ENCODE measurements at regions not wholly inside any gene's neighbourhood (a gene's known extent, or its start where the extent isn't known, plus 50 kb on each side); places are given as distances from the start of the nearest gene placed in this dataset.

DNA sequence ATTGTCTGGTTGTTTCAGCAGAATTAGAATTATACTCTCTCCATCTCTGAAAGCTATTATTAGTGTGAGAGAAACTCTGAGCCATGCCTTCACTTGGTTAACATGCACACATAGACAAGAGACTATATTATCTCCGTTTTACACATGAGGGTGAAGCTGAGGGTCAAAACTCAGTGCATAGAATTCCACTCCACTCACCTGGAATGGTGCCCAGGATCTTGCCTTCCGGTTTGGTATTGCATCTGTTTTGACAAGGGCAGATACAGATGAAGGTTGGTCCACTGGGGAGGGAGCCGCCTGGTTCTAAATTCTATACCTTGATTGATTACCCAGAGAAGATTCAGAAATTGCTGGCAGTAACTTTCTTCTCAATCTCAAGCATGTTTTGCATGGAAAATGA, 149.5 kb upstream of the PELI2 start:
- ChIA-PET POLR2A (no interaction called here), CTCF (interaction anchor here (0.6 kb wide), 1 partner anchor 1637 kb away, joined by 3 read pairs; no protein-coding TSS in a partner anchor)
- no peak for DNase-seq (ENCODE audit: extremely low spot score)
- no peak for TF ChIP-seq BHLHE40 (IDR thresholded peaks at IDR 0.05; ENCODE audit: borderline replicate concordance)
- TF ChIP-seq SP1 (IDR thresholded peaks at IDR 0.05) = no peak
- TF ChIP-seq FOXM1 (IDR thresholded peaks at IDR 0.05; ENCODE audit: borderline replicate concordance) = no peak
- TF ChIP-seq FOXA1 (IDR thresholded peaks at IDR 0.05) = no peak
- no peak for TF ChIP-seq ZNF384 (IDR thresholded peaks at IDR 0.05)
- no peak for TF ChIP-seq FOXK2 (IDR thresholded peaks at IDR 0.05)

DNA sequence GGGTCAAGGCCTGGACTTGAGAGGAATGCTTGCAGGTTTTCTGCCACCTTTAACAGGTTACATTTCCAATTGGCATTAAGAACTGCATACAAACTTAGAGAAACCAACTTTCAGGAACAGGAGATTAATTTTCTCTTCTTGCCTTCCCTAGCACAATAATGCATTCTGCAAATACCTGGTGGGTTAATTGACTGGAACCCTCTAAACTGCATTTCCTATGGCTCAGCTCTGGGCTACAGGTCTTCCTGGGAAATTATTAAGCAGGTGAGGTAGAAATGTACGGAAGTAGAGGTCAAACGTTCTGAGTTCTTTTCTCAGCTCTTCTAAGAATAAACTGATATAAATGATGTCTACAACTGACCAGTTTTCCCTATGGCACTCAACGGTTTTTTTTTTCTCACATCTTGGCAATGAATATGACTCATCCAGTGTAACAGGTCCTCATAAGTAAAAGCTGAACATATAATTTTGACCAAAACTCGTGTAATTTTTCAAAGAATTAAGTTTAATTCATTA, 144.9 kb upstream of the PELI2 start:
- POLR2A ChIA-PET = no interaction called here
- no peak for DNase-seq (ENCODE audit: extremely low spot score)
- TF ChIP-seq ELF4 (IDR thresholded peaks at IDR 0.05) (no peak), FOXK2 (IDR thresholded peaks at IDR 0.05) (no peak), HDGF (IDR thresholded peaks at IDR 0.05; ENCODE audit: borderline replicate concordance) (no peak), SUZ12 (IDR thresholded peaks at IDR 0.05) (no peak), SP1 (IDR thresholded peaks at IDR 0.05) (no peak), TARDBP (IDR thresholded peaks at IDR 0.05) (no peak), FOXA1 (IDR thresholded peaks at IDR 0.05) (no peak), BHLHE40 (IDR thresholded peaks at IDR 0.05; ENCODE audit: borderline replicate concordance) (no peak), LEF1 (IDR thresholded peaks at IDR 0.05; ENCODE audit: borderline replicate concordance) (no peak), CTBP1 (IDR thresholded peaks at IDR 0.05; ENCODE audit: borderline replicate concordance) (no peak), L3MBTL2 (conservative IDR thresholded peaks at IDR 0.05) (no peak), FOXM1 (IDR thresholded peaks at IDR 0.05; ENCODE audit: borderline replicate concordance) (no peak), NFRKB (IDR thresholded peaks at IDR 0.05) (no peak), ZNF384 (IDR thresholded peaks at IDR 0.05) (no peak), ARNT (IDR thresholded peaks at IDR 0.05) (no peak)
- TF ChIP-seq, protein P1, sequence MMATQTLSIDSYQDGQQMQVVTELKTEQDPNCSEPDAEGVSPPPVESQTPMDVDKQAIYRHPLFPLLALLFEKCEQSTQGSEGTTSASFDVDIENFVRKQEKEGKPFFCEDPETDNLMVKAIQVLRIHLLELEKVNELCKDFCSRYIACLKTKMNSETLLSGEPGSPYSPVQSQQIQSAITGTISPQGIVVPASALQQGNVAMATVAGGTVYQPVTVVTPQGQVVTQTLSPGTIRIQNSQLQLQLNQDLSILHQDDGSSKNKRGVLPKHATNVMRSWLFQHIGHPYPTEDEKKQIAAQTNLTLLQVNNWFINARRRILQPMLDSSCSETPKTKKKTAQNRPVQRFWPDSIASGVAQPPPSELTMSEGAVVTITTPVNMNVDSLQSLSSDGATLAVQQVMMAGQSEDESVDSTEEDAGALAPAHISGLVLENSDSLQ (IDR thresholded peaks at IDR 0.05) = no peak
- CTCF ChIA-PET = no interaction called here

- TF ChIP-seq NFRKB (IDR thresholded peaks at IDR 0.05) (no peak), ZNF384 (IDR thresholded peaks at IDR 0.05) (no peak), LEF1 (IDR thresholded peaks at IDR 0.05; ENCODE audit: borderline replicate concordance) (no peak), FOXM1 (IDR thresholded peaks at IDR 0.05; ENCODE audit: borderline replicate concordance) (no peak), TARDBP (IDR thresholded peaks at IDR 0.05) (no peak), ARNT (IDR thresholded peaks at IDR 0.05) (no peak), FOXK2 (IDR thresholded peaks at IDR 0.05) (no peak), SP1 (IDR thresholded peaks at IDR 0.05) (no peak), ELF4 (IDR thresholded peaks at IDR 0.05) (no peak), FOXA1 (IDR thresholded peaks at IDR 0.05) (no peak), CTBP1 (IDR thresholded peaks at IDR 0.05; ENCODE audit: borderline replicate concordance) (no peak), SUZ12 (IDR thresholded peaks at IDR 0.05) (no peak), BHLHE40 (IDR thresholded peaks at IDR 0.05; ENCODE audit: borderline replicate concordance) (no peak), L3MBTL2 (conservative IDR thresholded peaks at IDR 0.05) (no peak)
- TF ChIP-seq, protein P1 (IDR thresholded peaks at IDR 0.05) = no peak
- CTCF ChIA-PET = no interaction called here
- DNase-seq (ENCODE audit: extremely low spot score) = no peak
- POLR2A ChIA-PET = no interaction called here
Observed at GRCh38 chr14:55973911-55974630, 144.1 kb upstream of the PELI2 start.

- ChIA-PET POLR2A (no interaction called here), CTCF (no interaction called here)
- DNase-seq (ENCODE audit: extremely low spot score) = no peak
- TF ChIP-seq, protein P1 (IDR thresholded peaks at IDR 0.05) = no peak
- TF ChIP-seq LEF1 (IDR thresholded peaks at IDR 0.05; ENCODE audit: borderline replicate concordance) (no peak), CTBP1 (IDR thresholded peaks at IDR 0.05; ENCODE audit: borderline replicate concordance) (no peak), BHLHE40 (IDR thresholded peaks at IDR 0.05; ENCODE audit: borderline replicate concordance) (no peak), ZNF384 (IDR thresholded peaks at IDR 0.05) (no peak), HDGF (IDR thresholded peaks at IDR 0.05; ENCODE audit: borderline replicate concordance) (no peak), SP1 (IDR thresholded peaks at IDR 0.05) (no peak), SUZ12 (IDR thresholded peaks at IDR 0.05) (no peak), ARNT (IDR thresholded peaks at IDR 0.05) (no peak), ELF4 (IDR thresholded peaks at IDR 0.05) (no peak), FOXA1 (IDR thresholded peaks at IDR 0.05) (no peak), TARDBP (IDR thresholded peaks at IDR 0.05) (no peak), FOXK2 (IDR thresholded peaks at IDR 0.05) (no peak), NFRKB (IDR thresholded peaks at IDR 0.05) (no peak)
Observed at GRCh38 chr14:55975281-55975910, 142.8 kb upstream of the PELI2 start.

DNA sequence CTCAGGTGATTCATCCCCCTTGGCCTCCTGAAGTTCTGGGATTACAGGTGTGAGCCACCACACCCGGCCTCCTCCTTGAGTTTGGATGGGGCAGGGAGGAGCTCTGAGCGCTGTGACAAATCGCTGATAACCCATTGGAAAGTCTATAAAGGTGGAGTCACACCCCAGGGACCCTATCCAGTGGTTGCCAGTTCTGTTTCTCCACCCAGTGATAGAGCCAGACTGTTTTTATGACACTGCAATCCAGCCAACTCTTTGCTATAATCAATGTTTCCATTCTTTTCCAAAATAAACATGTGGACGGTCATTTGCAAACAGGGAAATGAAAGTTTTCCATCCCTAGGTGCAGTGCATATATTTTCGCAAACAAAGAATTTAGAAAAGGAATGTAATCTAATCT, 142.0 kb upstream of the PELI2 start:
- DNase-seq (ENCODE audit: extremely low spot score) = no peak
- TF ChIP-seq FOXM1 (IDR thresholded peaks at IDR 0.05; ENCODE audit: borderline replicate concordance) (no peak), TARDBP (IDR thresholded peaks at IDR 0.05) (no peak), LEF1 (IDR thresholded peaks at IDR 0.05; ENCODE audit: borderline replicate concordance) (no peak), HDGF (IDR thresholded peaks at IDR 0.05; ENCODE audit: borderline replicate concordance) (no peak), SP1 (IDR thresholded peaks at IDR 0.05) (no peak), ARNT (IDR thresholded peaks at IDR 0.05) (no peak), L3MBTL2 (conservative IDR thresholded peaks at IDR 0.05) (no peak), NFRKB (IDR thresholded peaks at IDR 0.05) (no peak), ELF4 (IDR thresholded peaks at IDR 0.05) (no peak), BHLHE40 (IDR thresholded peaks at IDR 0.05; ENCODE audit: borderline replicate concordance) (no peak), SUZ12 (IDR thresholded peaks at IDR 0.05) (no peak)
- TF ChIP-seq, protein P1 (IDR thresholded peaks at IDR 0.05) = no peak
- ChIA-PET POLR2A (no interaction called here), CTCF (no interaction called here)

Data from HEK293T (cell line).